ENCODE measurements at regions not wholly inside any gene's neighbourhood (a gene's known extent, or its start where the extent isn't known, plus 50 kb on each side); places are given as distances from the start of the nearest gene placed in this dataset.

GRCh38 chr3:24646790-24647189 lies 152.1 kb upstream of the THRB start:
- no peak for FAIRE-seq

GRCh38 chr3:24648063-24648462 lies 153.4 kb upstream of the THRB start:
- FAIRE-seq: no peak

- FAIRE-seq: no peak
These were observed 156.2 kb upstream of the THRB start for GRCh38 chr3:24650839-24651238.

- FAIRE-seq: no peak
These were observed 163.3 kb upstream of the THRB start for GRCh38 chr3:24657870-24658510.

GRCh38 chr3:24661175-24661584 lies 166.5 kb upstream of the THRB start:
- no peak for FAIRE-seq

GRCh38 chr3:24662449-24663345 lies 168.0 kb upstream of the THRB start:
- FAIRE-seq: no peak

GRCh38 chr3:24663406-24663805 lies 168.8 kb upstream of the THRB start:
- FAIRE-seq: no peak

- no peak for FAIRE-seq
These were observed 173.4 kb upstream of the THRB start for GRCh38 chr3:24668039-24668438.

GRCh38 chr3:24670871-24671270 lies 176.2 kb upstream of the THRB start:
- no peak for FAIRE-seq

- no peak for FAIRE-seq
These were observed 178.9 kb upstream of the THRB start for GRCh38 chr3:24673596-24673995.

GRCh38 chr3:24674261-24674660 lies 179.6 kb upstream of the THRB start:
- no peak for FAIRE-seq

- no peak for FAIRE-seq
These were observed 183.4 kb upstream of the THRB start for GRCh38 chr3:24678021-24678420.

- no peak for FAIRE-seq
These were observed 183.8 kb upstream of the THRB start for GRCh38 chr3:24678421-24678865.

GRCh38 chr3:24679429-24679828 lies 184.8 kb upstream of the THRB start:
- FAIRE-seq: no peak

GRCh38 chr3:24680214-24680967 lies 185.7 kb upstream of the THRB start:
- FAIRE-seq: no peak

GRCh38 chr3:24682141-24682547 lies 187.5 kb upstream of the THRB start:
- no peak for FAIRE-seq

GRCh38 chr3:24683090-24683489 lies 188.4 kb upstream of the THRB start:
- no peak for FAIRE-seq

GRCh38 chr3:24683633-24684384 lies 189.2 kb upstream of the THRB start:
- peak; percentile 31 for FAIRE-seq

GRCh38 chr3:24684506-24685023 lies 189.9 kb upstream of the THRB start:
- FAIRE-seq: no peak

GRCh38 chr3:24686808-24687207 lies 192.2 kb upstream of the THRB start:
- no peak for FAIRE-seq

GRCh38 chr3:24687671-24688070 lies 193.0 kb upstream of the THRB start:
- FAIRE-seq: no peak

GRCh38 chr3:24688446-24689148 lies 193.9 kb upstream of the THRB start:
- no peak for FAIRE-seq
